Neural cell (in vitro differentiated cells): ENCODE measurements at regions not wholly inside any gene's neighbourhood (a gene's known extent, or its start where the extent isn't known, plus 50 kb on each side); places are given as distances from the start of the nearest gene placed in this dataset.

Experiments
- EP300 ChIP-seq: fragments of 450-650 bp; conservative IDR thresholded peaks from 2 replicates; pipeline ENCODE4 v1.6.1; 2014; ENCODE audit warnings: antibody characterized with exemption, mild to moderate bottlenecking, moderate library complexity; ENCODE audit not compliant: poor library complexity, severe bottlenecking
- EZH2 ChIP-seq: fragments of 200-600, 300-800 bp; shearing (Covaris generic), sonication (generic); IDR thresholded peaks from 2 replicates; pipeline ENCODE4 v1.6.1; 2014; ENCODE audit warnings: antibody characterized with exemption, low read length, borderline replicate concordance, mild to moderate bottlenecking; ENCODE audit not compliant: insufficient read depth, poor library complexity, severe bottlenecking
- MXI1 ChIP-seq: fragments of 450-650 bp; conservative IDR thresholded peaks from 2 replicates; pipeline ENCODE4 v1.6.1; 2014; ENCODE audit warnings: antibody characterized with exemption, mild to moderate bottlenecking; ENCODE audit not compliant: poor library complexity, severe bottlenecking
- POLR2AphosphoS5 ChIP-seq: IDR thresholded peaks from 2 replicates; pipeline ENCODE4 v1.6.1; 2012
- RAD21 ChIP-seq: fragments of 450-650 bp; conservative IDR thresholded peaks from 2 replicates; pipeline ENCODE4 v1.6.1; 2014; ENCODE audit warnings: antibody characterized with exemption, mild to moderate bottlenecking, moderate library complexity
- SMC3 ChIP-seq: fragments of 450-650 bp; conservative IDR thresholded peaks from 2 replicates; pipeline ENCODE4 v1.6.1; 2014; ENCODE audit warnings: antibody characterized with exemption, mild to moderate bottlenecking, moderate library complexity; ENCODE audit not compliant: poor library complexity
- TF ChIP-seq, protein P1 (sequence below): fragments of 450-650 bp; IDR thresholded peaks from 2 replicates; pipeline ENCODE4 v1.5.1; 2014; ENCODE audit warnings: antibody characterized with exemption, mild to moderate bottlenecking, moderate library complexity; ENCODE audit not compliant: poor library complexity, severe bottlenecking
- TF ChIP-seq, protein P2 (sequence below): IDR thresholded peaks from 2 replicates; pipeline ENCODE4 v1.6.1; 2012; ENCODE audit warnings: borderline replicate concordance

DNA sequence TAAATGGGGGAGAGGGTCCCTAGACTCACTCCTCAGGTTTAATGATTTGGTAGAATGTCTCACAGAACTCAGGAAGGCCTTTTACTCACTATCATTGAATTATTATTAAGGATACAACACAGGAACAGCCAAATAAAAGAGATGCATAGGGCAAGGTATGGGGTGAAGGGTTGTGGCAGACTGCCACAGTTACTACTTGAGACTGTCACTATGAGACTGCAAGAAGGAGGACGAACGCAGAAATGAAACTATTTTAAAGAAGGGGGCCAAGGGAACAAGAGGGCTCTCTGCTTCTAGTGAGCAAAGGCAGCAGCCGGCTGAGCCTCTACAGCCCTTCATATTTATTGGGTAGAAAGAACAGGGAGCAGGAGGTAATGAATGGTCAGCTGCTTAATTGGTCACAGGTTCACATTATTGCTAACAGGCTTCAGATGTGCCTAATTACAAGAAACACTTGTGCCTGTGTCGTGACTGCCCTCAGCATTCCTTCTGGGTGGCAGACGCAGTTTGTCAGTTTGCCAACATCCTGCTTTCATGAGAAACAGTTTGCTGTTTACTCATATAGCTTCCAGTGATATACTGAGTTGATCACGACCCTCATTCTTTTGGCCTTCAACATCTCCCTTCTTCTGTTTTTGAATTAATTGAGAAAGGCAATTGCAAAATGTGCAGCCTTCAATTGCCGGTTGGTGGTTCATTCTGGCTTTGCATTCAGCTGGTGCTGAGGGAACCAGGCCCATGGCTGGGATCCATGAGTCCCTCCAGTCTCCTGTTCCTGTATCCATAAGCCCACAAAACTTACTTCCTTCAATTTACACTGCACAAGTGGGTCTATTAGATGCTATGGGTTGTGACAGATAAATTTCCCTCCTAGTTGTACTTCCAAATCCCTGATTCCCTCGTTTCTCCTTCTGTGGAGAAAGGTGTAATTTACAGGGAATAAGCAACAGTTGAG is 82.8 kb upstream of the PLEKHG7 start:
- TF ChIP-seq, protein P1, sequence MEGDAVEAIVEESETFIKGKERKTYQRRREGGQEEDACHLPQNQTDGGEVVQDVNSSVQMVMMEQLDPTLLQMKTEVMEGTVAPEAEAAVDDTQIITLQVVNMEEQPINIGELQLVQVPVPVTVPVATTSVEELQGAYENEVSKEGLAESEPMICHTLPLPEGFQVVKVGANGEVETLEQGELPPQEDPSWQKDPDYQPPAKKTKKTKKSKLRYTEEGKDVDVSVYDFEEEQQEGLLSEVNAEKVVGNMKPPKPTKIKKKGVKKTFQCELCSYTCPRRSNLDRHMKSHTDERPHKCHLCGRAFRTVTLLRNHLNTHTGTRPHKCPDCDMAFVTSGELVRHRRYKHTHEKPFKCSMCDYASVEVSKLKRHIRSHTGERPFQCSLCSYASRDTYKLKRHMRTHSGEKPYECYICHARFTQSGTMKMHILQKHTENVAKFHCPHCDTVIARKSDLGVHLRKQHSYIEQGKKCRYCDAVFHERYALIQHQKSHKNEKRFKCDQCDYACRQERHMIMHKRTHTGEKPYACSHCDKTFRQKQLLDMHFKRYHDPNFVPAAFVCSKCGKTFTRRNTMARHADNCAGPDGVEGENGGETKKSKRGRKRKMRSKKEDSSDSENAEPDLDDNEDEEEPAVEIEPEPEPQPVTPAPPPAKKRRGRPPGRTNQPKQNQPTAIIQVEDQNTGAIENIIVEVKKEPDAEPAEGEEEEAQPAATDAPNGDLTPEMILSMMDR = no peak
- no peak for TF ChIP-seq POLR2AphosphoS5
- no peak for TF ChIP-seq EP300
- no peak for TF ChIP-seq SMC3
- TF ChIP-seq EZH2 = no peak
- TF ChIP-seq, protein P2, sequence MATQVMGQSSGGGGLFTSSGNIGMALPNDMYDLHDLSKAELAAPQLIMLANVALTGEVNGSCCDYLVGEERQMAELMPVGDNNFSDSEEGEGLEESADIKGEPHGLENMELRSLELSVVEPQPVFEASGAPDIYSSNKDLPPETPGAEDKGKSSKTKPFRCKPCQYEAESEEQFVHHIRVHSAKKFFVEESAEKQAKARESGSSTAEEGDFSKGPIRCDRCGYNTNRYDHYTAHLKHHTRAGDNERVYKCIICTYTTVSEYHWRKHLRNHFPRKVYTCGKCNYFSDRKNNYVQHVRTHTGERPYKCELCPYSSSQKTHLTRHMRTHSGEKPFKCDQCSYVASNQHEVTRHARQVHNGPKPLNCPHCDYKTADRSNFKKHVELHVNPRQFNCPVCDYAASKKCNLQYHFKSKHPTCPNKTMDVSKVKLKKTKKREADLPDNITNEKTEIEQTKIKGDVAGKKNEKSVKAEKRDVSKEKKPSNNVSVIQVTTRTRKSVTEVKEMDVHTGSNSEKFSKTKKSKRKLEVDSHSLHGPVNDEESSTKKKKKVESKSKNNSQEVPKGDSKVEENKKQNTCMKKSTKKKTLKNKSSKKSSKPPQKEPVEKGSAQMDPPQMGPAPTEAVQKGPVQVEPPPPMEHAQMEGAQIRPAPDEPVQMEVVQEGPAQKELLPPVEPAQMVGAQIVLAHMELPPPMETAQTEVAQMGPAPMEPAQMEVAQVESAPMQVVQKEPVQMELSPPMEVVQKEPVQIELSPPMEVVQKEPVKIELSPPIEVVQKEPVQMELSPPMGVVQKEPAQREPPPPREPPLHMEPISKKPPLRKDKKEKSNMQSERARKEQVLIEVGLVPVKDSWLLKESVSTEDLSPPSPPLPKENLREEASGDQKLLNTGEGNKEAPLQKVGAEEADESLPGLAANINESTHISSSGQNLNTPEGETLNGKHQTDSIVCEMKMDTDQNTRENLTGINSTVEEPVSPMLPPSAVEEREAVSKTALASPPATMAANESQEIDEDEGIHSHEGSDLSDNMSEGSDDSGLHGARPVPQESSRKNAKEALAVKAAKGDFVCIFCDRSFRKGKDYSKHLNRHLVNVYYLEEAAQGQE = no peak
- no peak for TF ChIP-seq RAD21
- TF ChIP-seq MXI1 = no peak
